Kidney (tissue), 13 donors: ENCODE measurements at regions not wholly inside any gene's neighbourhood (a gene's known extent, or its start where the extent isn't known, plus 50 kb on each side); places are given as distances from the start of the nearest gene placed in this dataset.
A peak's percentile ranks its signal among the peaks of the same experiment; 100 is the strongest.

ENCODE experiments used
- DNase-seq, 5 donors: peaks; one replicate each; pipeline ENCODE4 v3.0.0-alpha.2; 2013 to 2020
- FAIRE-seq: peaks from 2 replicates; lab custom pipeline; 2012; peaks lifted over from hg19 to GRCh38; lab: Jason Lieb, UNC
- H3K27ac ChIP-seq, 2 donors: one replicate each; pipeline ENCODE4 v1.7.0; 2013; ENCODE audit warnings: low read depth in 2 of 2, low read length in 2 of 2, inconsistent platforms in 1 of 2
- H3K27me3 ChIP-seq: one replicate; pipeline ENCODE4 v1.7.1; 2013; ENCODE audit warnings: low read length, inconsistent platforms; ENCODE audit not compliant: control insufficient read depth, insufficient read depth
- H3K36me3 ChIP-seq, 3 donors: one replicate each; pipeline versions ENCODE4 v1.7.0 to v1.7.1; 2013; ENCODE audit warnings: low read length in 3 of 3, control low read depth in 1 of 3, inconsistent platforms in 1 of 3; ENCODE audit not compliant: insufficient read depth in 3 of 3, control insufficient read depth in 2 of 3
- H3K4me1 ChIP-seq, 3 donors: one replicate each; pipeline versions ENCODE4 v1.7.0 to v1.7.1; 2013; ENCODE audit warnings: low read length in 3 of 3, inconsistent platforms in 1 of 3, low read depth in 1 of 3; ENCODE audit not compliant: control insufficient read depth in 2 of 3, insufficient read depth in 2 of 3
- H3K4me3 ChIP-seq, 3 donors: one replicate each; pipeline versions ENCODE4 v1.7.0 to v1.8.1; 2013; ENCODE audit warnings: low read length in 3 of 3, control low read depth in 1 of 3, inconsistent platforms in 1 of 3
- H3K9ac ChIP-seq, 3 donors: one replicate each; pipeline versions ENCODE4 v1.7.0 to v1.7.1; 2013; ENCODE audit warnings: low read length in 3 of 3, control low read depth in 1 of 3, inconsistent platforms in 1 of 3
- H3K9me3 ChIP-seq, 3 donors: one replicate each; pipeline versions ENCODE4 v1.7.0 to v1.7.1; 2013; ENCODE audit warnings: low read length in 3 of 3, control low read depth in 1 of 3, inconsistent platforms in 1 of 3; ENCODE audit not compliant: control insufficient read depth in 2 of 3, insufficient read depth in 1 of 3
- CTCF ChIP-seq: IDR thresholded peaks from 3 replicates; pipeline ENCODE4 v1.5.1; 2012; ENCODE audit warnings: mild to moderate bottlenecking, moderate library complexity, borderline replicate concordance; ENCODE audit not compliant: insufficient read depth; ENCODE audit errors: extremely low read depth
- intact Hi-C: fragments of 100-400 bp; cut with DNase I; formaldehyde crosslinking; loops from one replicate; pipeline ENCODE4 v1.11.1; 2022
- donor health status: control.
- donor health status: control.
- donor health status: control.
- donor health status: control.
- donor health status: control.
- donor health status: DM: yes; HTN: yes; CAD: no.
- donor health status: Normal renal cell carcinoma (clear cell type).

GRCh38 chr3:159879146-159879545 lies 109.5 kb upstream of the IL12A start:
- no peaks in the 10 kb centered on the region for H3K36me3 ChIP-seq
- no peak overlapping the region for H3K27ac ChIP-seq
- no peak for DNase-seq
- intact Hi-C loops = no loop called here
- H3K9me3 ChIP-seq = no peaks in the 10 kb centered on the region
- H3K4me1 ChIP-seq = peaks cover 0 to 5% (median 4%) of the 10 kb centered on the region in 3 donors
- no peak overlapping the region for H3K9ac ChIP-seq
- peak overlapping the region in 1 of 3 donors; percentile 32 for H3K4me3 ChIP-seq
- H3K27me3 ChIP-seq = no peaks in the 10 kb centered on the region
- no peak for FAIRE-seq
- no peak for TF ChIP-seq CTCF

- no peaks in the 10 kb centered on the region for H3K9me3 ChIP-seq
- no peak for DNase-seq
- H3K36me3 ChIP-seq = no peaks in the 10 kb centered on the region
- no peak for FAIRE-seq
- no peaks in the 10 kb centered on the region for H3K27me3 ChIP-seq
- intact Hi-C loops = no loop called here
- peaks cover 0 to 5% (median 4%) of the 10 kb centered on the region in 3 donors for H3K4me1 ChIP-seq
- H3K9ac ChIP-seq = no peak overlapping the region
- TF ChIP-seq CTCF = no peak
- peak overlapping the region in 1 of 3 donors; percentile 32 for H3K4me3 ChIP-seq
- no peak overlapping the region for H3K27ac ChIP-seq
These were observed 109.0 kb upstream of the IL12A start for GRCh38 chr3:159879598-159879997.

GRCh38 chr3:159881208-159881607 lies 107.4 kb upstream of the IL12A start:
- intact Hi-C loops = no loop called here
- no peak for TF ChIP-seq CTCF
- FAIRE-seq = no peak
- Histone ChIP-seq H3K9ac (no peak overlapping the region), H3K4me1 (peaks cover 0 to 5% (median 0%) of the 10 kb centered on the region in 3 donors), H3K27me3 (no peaks in the 10 kb centered on the region), H3K36me3 (no peaks in the 10 kb centered on the region), H3K4me3 (no peak overlapping the region), H3K9me3 (no peaks in the 10 kb centered on the region), H3K27ac (no peak overlapping the region)
- no peak for DNase-seq

- no peak for FAIRE-seq
- Histone ChIP-seq H3K9ac (no peak overlapping the region), H3K36me3 (no peaks in the 10 kb centered on the region), H3K4me3 (no peak overlapping the region), H3K9me3 (no peaks in the 10 kb centered on the region), H3K4me1 (peaks cover 0 to 5% (median 0%) of the 10 kb centered on the region in 3 donors), H3K27ac (no peak overlapping the region), H3K27me3 (no peaks in the 10 kb centered on the region)
- DNase-seq = no peak
- TF ChIP-seq CTCF = no peak
- intact Hi-C loops = no loop called here
These were observed 106.8 kb upstream of the IL12A start for GRCh38 chr3:159881828-159882309.
